Immature natural killer cell (primary cell): ENCODE measurements at regions not wholly inside any gene's neighbourhood (a gene's known extent, or its start where the extent isn't known, plus 50 kb on each side); places are given as distances from the start of the nearest gene placed in this dataset.
"Not testable (repeated sequence)": the region's sequence is repeated elsewhere in the genome, so short reads cannot be mapped to it uniquely, and the experiment has no call there.

Experiments used
- DNase-seq, 3 donors: peaks; one replicate each; pipeline ENCODE4 v3.0.0; 2022; ENCODE audit warnings: mixed read lengths in 1 of 3
- H3K27ac Mint-ChIP-seq, 6 donors: one replicate each; pipeline ENCODE4 v1.8.0; 2020; ENCODE audit warnings: mixed read lengths in 6 of 6, mild to moderate bottlenecking in 5 of 6, inconsistent platforms in 4 of 6, moderate library complexity in 3 of 6
- H3K27me3 Mint-ChIP-seq, 3 donors: one replicate each; pipeline ENCODE4 v1.8.0; 2020 to 2021; ENCODE audit warnings: low read depth in 3 of 3, mild to moderate bottlenecking in 3 of 3, mixed read lengths in 3 of 3, moderate library complexity in 3 of 3, inconsistent platforms in 1 of 3
- H3K36me3 Mint-ChIP-seq, 3 donors: one replicate each; pipeline ENCODE4 v1.8.0; 2020; ENCODE audit warnings: mixed read lengths in 3 of 3, inconsistent platforms in 2 of 3, mild to moderate bottlenecking in 2 of 3
- H3K4me1 Mint-ChIP-seq, 2 donors: one replicate each; pipeline ENCODE4 v1.8.0; 2020; ENCODE audit warnings: inconsistent platforms in 2 of 2, mild to moderate bottlenecking in 2 of 2, mixed read lengths in 2 of 2, moderate library complexity in 1 of 2
- H3K4me3 Mint-ChIP-seq, 5 donors: one replicate each; pipeline ENCODE4 v1.8.0; 2020; ENCODE audit warnings: mild to moderate bottlenecking in 5 of 5, mixed read lengths in 5 of 5, inconsistent platforms in 3 of 5, moderate library complexity in 3 of 5
- H3K9me3 Mint-ChIP-seq, 6 donors: one replicate each; pipeline ENCODE4 v1.8.0; 2020; ENCODE audit warnings: mild to moderate bottlenecking in 6 of 6, mixed read lengths in 6 of 6, inconsistent platforms in 4 of 6, moderate library complexity in 3 of 6

DNA sequence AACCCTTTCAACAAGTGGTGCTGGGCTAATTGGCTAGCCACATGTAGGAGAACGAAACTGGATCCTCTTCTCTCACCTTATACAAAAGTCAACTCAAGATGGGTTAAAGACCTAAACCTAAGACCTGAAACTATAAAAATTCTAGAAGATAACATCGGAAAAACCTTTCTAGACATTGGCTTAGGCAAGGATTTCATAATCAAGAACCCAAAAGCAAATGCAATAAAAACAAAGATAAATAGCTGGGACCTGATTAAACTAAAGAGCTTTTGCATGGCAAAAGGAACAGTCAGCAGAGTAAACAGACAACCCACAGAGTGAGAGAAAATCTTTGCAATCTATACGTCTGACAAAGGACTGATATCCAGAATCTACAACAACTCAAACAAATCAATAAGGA is 571.1 kb downstream of the BNC2 start:
- not testable (repeated sequence) for H3K4me3 Mint-ChIP-seq, H3K36me3 Mint-ChIP-seq, H3K9me3 Mint-ChIP-seq, H3K27me3 Mint-ChIP-seq, DNase-seq, H3K4me1 Mint-ChIP-seq, H3K27ac Mint-ChIP-seq

- no peaks in the 10 kb centered on the region for H3K36me3 Mint-ChIP-seq
- no peak overlapping the region for H3K27ac Mint-ChIP-seq
- H3K4me1 Mint-ChIP-seq: no peaks in the 10 kb centered on the region
- no peak overlapping the region for H3K4me3 Mint-ChIP-seq
- peaks cover 0 to 3% (median 0%) of the 10 kb centered on the region in 6 donors for H3K9me3 Mint-ChIP-seq
- DNase-seq: no peak
- H3K27me3 Mint-ChIP-seq: peaks cover 1 to 3% (median 1%) of the 10 kb centered on the region in 3 donors
These were observed 567.0 kb downstream of the BNC2 start for GRCh38 chr9:16303506-16303905.

DNA sequence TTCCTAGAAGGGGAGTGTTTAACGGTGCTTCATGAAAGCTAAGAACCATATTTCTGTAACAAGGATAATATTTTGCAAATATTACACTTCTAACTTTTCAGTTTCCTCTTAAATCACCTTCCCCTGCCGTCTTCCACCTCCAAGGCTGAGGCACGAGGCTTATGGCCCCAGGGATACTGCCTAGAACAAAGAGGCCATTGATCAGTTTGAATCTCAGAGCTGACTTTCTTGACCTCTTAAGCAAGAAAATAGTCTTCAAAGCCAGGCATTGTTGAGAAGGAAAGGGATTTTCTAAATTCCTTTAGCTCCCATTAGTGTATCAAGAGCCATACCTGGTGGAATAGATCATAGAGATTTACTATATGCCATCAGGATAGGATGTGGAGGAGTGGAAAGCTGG is 566.2 kb downstream of the BNC2 start:
- Mint-ChIP-seq H3K4me1 (no peaks in the 10 kb centered on the region), H3K27me3 (peaks cover 1 to 4% (median 3%) of the 10 kb centered on the region in 3 donors), H3K4me3 (no peak overlapping the region), H3K36me3 (no peaks in the 10 kb centered on the region), H3K9me3 (no peaks in the 10 kb centered on the region), H3K27ac (no peak overlapping the region)
- no peak for DNase-seq

- H3K9me3 Mint-ChIP-seq: no peaks in the 10 kb centered on the region
These were observed 563.9 kb downstream of the BNC2 start for GRCh38 chr9:16306586-16306985.

DNA sequence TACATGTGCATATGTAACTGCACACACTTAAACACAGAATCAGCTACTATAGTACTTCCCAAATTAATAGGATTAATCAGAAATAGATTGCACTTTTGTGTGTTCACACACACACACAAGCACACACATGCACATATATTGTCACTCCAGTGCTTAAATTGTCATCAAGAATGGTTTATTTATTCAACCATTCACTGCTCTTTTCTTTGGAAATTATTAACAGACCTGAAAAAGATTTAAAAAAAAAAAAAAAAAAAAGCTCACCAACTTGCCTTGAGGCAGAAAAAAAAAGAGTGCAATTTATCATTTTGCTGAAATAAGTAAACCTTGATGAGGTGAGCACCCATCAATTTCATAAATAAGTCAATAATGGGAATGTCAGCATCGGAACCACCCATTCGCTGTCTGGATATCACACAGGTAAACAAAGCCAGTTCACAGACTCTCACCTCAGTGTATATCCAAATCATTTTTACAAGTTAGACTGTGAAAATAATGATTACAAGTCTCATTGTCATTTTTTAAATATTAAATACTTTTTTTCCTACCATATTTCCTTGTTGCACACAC is 562.8 kb downstream of the BNC2 start:
- no peaks in the 10 kb centered on the region for H3K36me3 Mint-ChIP-seq
- no peaks in the 10 kb centered on the region for H3K9me3 Mint-ChIP-seq
- no peaks in the 10 kb centered on the region for H3K4me1 Mint-ChIP-seq
- no peak overlapping the region for H3K4me3 Mint-ChIP-seq
- H3K27ac Mint-ChIP-seq: no peak overlapping the region
- peaks cover 3 to 4% (median 4%) of the 10 kb centered on the region in 3 donors for H3K27me3 Mint-ChIP-seq
- DNase-seq: no peak

More at GRCh38 chr9:16306586-16306985, 563.9 kb downstream of the BNC2 start:
- no peak for DNase-seq
- Mint-ChIP-seq H3K36me3 (no peaks in the 10 kb centered on the region), H3K4me3 (no peak overlapping the region), H3K27ac (no peak overlapping the region), H3K4me1 (no peaks in the 10 kb centered on the region), H3K27me3 (peaks cover 1 to 4% (median 3%) of the 10 kb centered on the region in 3 donors)

- Mint-ChIP-seq H3K36me3 (no peaks in the 10 kb centered on the region), H3K27ac (no peak overlapping the region), H3K27me3 (peaks cover 3 to 6% (median 4%) of the 10 kb centered on the region in 3 donors), H3K9me3 (no peaks in the 10 kb centered on the region), H3K4me1 (no peaks in the 10 kb centered on the region), H3K4me3 (no peak overlapping the region)
- no peak for DNase-seq
These were observed 561.8 kb downstream of the BNC2 start for GRCh38 chr9:16308645-16309044.

DNA sequence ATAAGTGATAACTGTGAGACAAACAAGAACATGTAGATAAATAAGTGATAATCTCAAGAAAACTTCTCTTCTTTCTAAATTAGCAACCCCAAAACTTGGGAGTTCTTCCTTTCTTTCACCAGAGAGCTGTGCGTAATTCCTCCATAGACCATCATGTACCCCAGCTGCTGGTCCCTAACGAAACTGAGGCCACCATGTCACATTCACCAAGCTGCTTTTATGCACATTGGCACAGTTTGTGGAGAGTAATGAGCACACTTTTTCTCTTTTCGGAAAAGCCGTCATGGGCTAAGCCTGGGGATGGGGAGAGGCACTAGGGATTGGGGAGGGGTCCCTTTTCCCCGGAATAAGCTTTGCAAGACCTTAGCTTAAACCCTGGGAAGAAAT is 561.4 kb downstream of the BNC2 start:
- Mint-ChIP-seq H3K9me3 (no peaks in the 10 kb centered on the region), H3K36me3 (no peaks in the 10 kb centered on the region), H3K4me1 (no peaks in the 10 kb centered on the region), H3K27me3 (peaks cover 3 to 6% (median 3%) of the 10 kb centered on the region in 3 donors), H3K27ac (no peak overlapping the region), H3K4me3 (no peak overlapping the region)
- DNase-seq: no peak

DNA sequence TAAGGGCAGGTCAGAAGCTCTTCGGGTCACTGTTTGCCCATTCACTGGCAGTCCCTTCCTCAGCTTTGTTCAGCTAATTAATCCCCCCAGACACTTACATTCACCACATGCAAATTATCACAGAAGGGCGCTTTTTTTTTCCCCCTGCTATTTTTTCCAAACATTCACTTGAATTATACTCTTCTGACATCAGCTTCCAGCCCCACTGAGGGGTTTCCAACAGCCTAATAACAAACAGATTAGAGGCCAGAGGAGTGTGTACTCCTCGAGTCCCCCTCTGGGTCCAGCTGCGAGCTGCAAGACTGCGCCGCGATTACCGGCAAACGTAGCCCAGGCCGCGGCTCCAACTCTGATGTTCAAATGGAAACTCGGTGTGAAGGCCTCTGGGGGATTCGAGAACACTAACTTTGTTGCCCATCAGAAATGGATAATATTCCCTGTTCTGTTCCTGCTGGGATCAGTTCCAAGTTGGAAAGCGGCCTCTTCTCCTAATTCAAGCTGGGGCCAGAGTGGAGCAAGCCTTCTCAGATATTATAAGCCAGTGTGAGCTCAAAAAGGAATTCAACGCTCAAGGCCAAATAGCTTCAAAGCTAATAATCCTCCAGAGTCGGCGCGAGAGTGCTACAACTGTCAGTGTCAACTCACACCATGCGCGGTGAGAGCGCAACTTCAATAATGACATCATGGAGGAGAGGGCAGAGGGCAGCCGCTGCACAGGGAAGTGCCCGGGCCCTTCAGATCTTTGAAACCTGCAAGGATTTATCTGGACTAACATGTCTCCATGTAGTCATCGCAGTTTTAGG is 560.8 kb downstream of the BNC2 start:
- no peak for DNase-seq
- H3K27me3 Mint-ChIP-seq: peaks cover 3 to 6% (median 3%) of the 10 kb centered on the region in 3 donors
- H3K9me3 Mint-ChIP-seq: no peaks in the 10 kb centered on the region
- H3K27ac Mint-ChIP-seq: no peak overlapping the region
- H3K36me3 Mint-ChIP-seq: no peaks in the 10 kb centered on the region
- no peaks in the 10 kb centered on the region for H3K4me1 Mint-ChIP-seq
- no peak overlapping the region for H3K4me3 Mint-ChIP-seq

DNA sequence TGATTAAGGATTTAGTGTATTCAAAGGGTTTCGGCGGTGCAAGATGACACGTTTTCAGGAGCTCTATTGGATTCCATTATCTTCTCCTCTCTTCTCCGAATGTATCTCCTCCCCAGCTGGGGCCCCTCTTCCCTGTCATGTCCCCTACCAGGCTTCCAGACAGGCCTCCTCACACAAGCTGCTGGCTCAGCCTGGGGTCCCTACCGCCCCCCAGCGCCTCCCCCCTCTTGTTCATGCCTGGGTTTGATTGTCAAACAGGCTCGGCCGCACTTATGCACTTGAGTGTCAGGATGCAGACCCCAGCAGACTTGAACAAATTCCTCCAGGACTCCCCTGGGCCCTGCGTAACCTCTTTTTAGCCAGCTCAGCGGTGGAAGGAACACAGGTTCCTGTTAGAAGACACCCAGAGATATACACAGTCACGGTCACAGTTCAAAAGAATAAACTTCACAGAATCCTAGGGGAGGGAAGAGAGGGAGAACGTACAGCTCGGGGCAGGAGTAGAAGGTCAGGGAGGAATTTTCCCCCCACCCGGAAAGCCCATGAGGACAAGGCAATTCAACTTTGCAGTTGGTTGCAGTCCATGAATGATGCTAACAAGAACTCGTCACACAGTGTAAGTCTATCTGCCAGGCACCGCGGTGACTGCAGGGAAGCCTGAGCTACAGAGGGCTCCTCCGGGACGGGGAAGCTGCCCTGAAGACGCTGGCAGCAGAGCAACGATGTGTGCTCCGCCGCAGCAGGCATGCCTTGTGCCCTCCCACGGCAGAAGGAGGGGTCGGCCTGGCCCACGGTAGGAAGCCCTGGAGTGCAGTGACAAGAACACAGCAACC is 560.0 kb downstream of the BNC2 start:
- no peaks in the 10 kb centered on the region for H3K36me3 Mint-ChIP-seq
- H3K27ac Mint-ChIP-seq: no peak overlapping the region
- H3K4me1 Mint-ChIP-seq: no peaks in the 10 kb centered on the region
- no peaks in the 10 kb centered on the region for H3K9me3 Mint-ChIP-seq
- peaks cover 3 to 6% (median 3%) of the 10 kb centered on the region in 3 donors for H3K27me3 Mint-ChIP-seq
- no peak overlapping the region for H3K4me3 Mint-ChIP-seq
- no peak for DNase-seq

GRCh38 chr9:16312116-16312515 is 558.4 kb downstream of the BNC2 start:
- H3K9me3 Mint-ChIP-seq: no peaks in the 10 kb centered on the region
- H3K27ac Mint-ChIP-seq: no peak overlapping the region
- H3K4me3 Mint-ChIP-seq: no peak overlapping the region
- no peaks in the 10 kb centered on the region for H3K36me3 Mint-ChIP-seq
- no peak for DNase-seq
- H3K27me3 Mint-ChIP-seq: peaks cover 3 to 6% (median 4%) of the 10 kb centered on the region in 3 donors
- H3K4me1 Mint-ChIP-seq: no peaks in the 10 kb centered on the region

DNA sequence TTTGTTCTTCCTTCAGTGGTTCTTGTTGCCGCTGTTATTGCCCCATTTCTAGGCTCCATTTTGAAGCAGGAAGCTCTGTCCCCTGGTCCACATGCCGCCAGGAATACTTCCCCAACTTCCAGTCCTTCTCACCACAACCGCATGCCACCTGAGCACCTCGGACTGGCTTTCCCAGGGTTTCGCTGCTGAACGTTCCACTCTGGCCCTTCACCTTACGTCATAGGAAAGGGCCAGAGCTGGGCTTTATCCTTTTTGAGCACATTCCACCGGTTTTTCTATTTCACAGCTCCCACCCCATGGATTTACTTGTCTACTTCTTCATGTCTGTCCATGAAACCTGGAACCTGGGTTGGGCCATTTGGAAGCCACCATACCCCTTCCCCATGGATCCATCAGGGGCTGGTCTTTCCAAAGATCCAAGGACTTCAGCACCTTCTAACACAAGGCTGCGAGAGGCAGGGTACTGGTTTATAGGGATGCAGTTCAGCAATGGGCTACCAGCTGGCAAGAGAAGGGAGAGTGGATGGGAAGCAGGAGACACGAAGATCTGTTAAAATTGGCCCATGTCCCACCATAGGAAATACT is 557.4 kb downstream of the BNC2 start:
- Mint-ChIP-seq H3K27ac (no peak overlapping the region), H3K27me3 (peaks cover 3 to 6% (median 4%) of the 10 kb centered on the region in 3 donors), H3K4me3 (no peak overlapping the region), H3K9me3 (no peaks in the 10 kb centered on the region), H3K4me1 (no peaks in the 10 kb centered on the region), H3K36me3 (no peaks in the 10 kb centered on the region)
- DNase-seq: no peak

GRCh38 chr9:16314476-16314875 is 556.0 kb downstream of the BNC2 start:
- Mint-ChIP-seq H3K9me3 (peaks cover 0 to 1% (median 0%) of the 10 kb centered on the region in 6 donors), H3K27me3 (peaks cover 2 to 4% (median 3%) of the 10 kb centered on the region in 3 donors), H3K4me1 (no peaks in the 10 kb centered on the region)

GRCh38 chr9:16315720-16316119 is 554.8 kb downstream of the BNC2 start:
- no peaks in the 10 kb centered on the region for H3K36me3 Mint-ChIP-seq
- no peak overlapping the region for H3K27ac Mint-ChIP-seq
- H3K4me3 Mint-ChIP-seq: no peak overlapping the region
- peaks cover 0 to 1% (median 0%) of the 10 kb centered on the region in 6 donors for H3K9me3 Mint-ChIP-seq
- no peaks in the 10 kb centered on the region for H3K4me1 Mint-ChIP-seq
- H3K27me3 Mint-ChIP-seq: peaks cover 2 to 6% (median 3%) of the 10 kb centered on the region in 3 donors
- DNase-seq: no peak

More at GRCh38 chr9:16314476-16314875, 556.0 kb downstream of the BNC2 start:
- Mint-ChIP-seq H3K36me3 (no peaks in the 10 kb centered on the region), H3K27ac (no peak overlapping the region), H3K4me3 (no peak overlapping the region)
- DNase-seq: no peak

- Mint-ChIP-seq H3K27me3 (peaks cover 2 to 7% (median 3%) of the 10 kb centered on the region in 3 donors), H3K4me1 (no peaks in the 10 kb centered on the region), H3K27ac (no peak overlapping the region), H3K36me3 (no peaks in the 10 kb centered on the region), H3K4me3 (no peak overlapping the region), H3K9me3 (peaks cover 0 to 1% (median 0%) of the 10 kb centered on the region in 6 donors)
- DNase-seq: no peak
These were observed 554.0 kb downstream of the BNC2 start for GRCh38 chr9:16316456-16316855.
